Lung (tissue), 11 donors: ENCODE measurements at regions not wholly inside any gene's neighbourhood (a gene's known extent, or its start where the extent isn't known, plus 50 kb on each side); places are given as distances from the start of the nearest gene placed in this dataset.

Experiments used
- ATAC-seq: fragments of 200-7000 bp; cut with Tn5 transposase; one replicate; pipeline ENCODE4 v1.9.1; 2020; ENCODE audit warnings: moderate number of reproducible peaks; ENCODE audit not compliant: insufficient read depth, low FRiP score
- DNase-seq, 3 donors: peaks; one replicate each; pipeline ENCODE4 v3.0.0-alpha.2; 2013 to 2017
- H3K27ac ChIP-seq, 2 donors: one replicate each; pipeline ENCODE4 v1.5.1; 2013; ENCODE audit warnings: mild to moderate bottlenecking in 2 of 2, moderate library complexity in 2 of 2, control low read depth in 1 of 2, inconsistent platforms in 1 of 2, low read depth in 1 of 2, low read length in 1 of 2
- H3K27me3 ChIP-seq, 3 donors: one replicate each; pipeline ENCODE4 v1.5.1; 2013; ENCODE audit warnings: low read length in 2 of 3; ENCODE audit not compliant: control insufficient read depth in 3 of 3, insufficient read depth in 3 of 3
- H3K36me3 ChIP-seq, 4 donors: one replicate each; pipeline ENCODE4 v1.5.1; 2013; ENCODE audit warnings: low read length in 4 of 4, mild to moderate bottlenecking in 1 of 4, moderate library complexity in 1 of 4; ENCODE audit not compliant: control insufficient read depth in 4 of 4, insufficient read depth in 4 of 4
- H3K4me1 ChIP-seq, 5 donors: one replicate each; pipeline ENCODE4 v1.5.1; 2013; ENCODE audit warnings: low read length in 5 of 5, mild to moderate bottlenecking in 2 of 5, moderate library complexity in 1 of 5; ENCODE audit not compliant: control insufficient read depth in 5 of 5, insufficient read depth in 5 of 5
- H3K4me3 ChIP-seq: one replicate; pipeline ENCODE4 v1.5.1; 2013; ENCODE audit warnings: mild to moderate bottlenecking, control low read depth, moderate library complexity
- H3K9ac ChIP-seq, 2 donors: one replicate each; pipeline ENCODE4 v1.5.1; 2013; ENCODE audit warnings: low read length in 2 of 2, control low read depth in 1 of 2; ENCODE audit not compliant: insufficient read depth in 1 of 2
- H3K9me3 ChIP-seq, 4 donors: one replicate each; pipeline ENCODE4 v1.5.1; 2013; ENCODE audit warnings: low read length in 3 of 4, mild to moderate bottlenecking in 1 of 4, moderate library complexity in 1 of 4; ENCODE audit not compliant: control insufficient read depth in 4 of 4, insufficient read depth in 3 of 4
- CTCF ChIP-seq: IDR thresholded peaks from 2 replicates; pipeline ENCODE4 v1.5.1; 2012; ENCODE audit warnings: mild to moderate bottlenecking; ENCODE audit errors: control extremely low read depth, extremely low read depth
- WGBS, 2 donors: extraction: QIAGEN DNeasy Blood & Tissue Kit; methylation state at CpG; one replicate each; pipeline ENCODE4 v1.1.7; 2013; 5-methylcytosine and 5-hydroxymethylcytosine counted together
- donor health status: control.
- donor health status: control.
- donor health status: Bipolar disorder and iron deficiency.
- donor health status: healthy.
- donor health status: DM: yes; HTN: yes; CAD: no.

GRCh38 chr22:46061501-46062231, 84.7 kb upstream of the WNT7B start:
- peaks cover 0 to 8% (median 7%) of the 10 kb centered on the region in 3 donors for H3K27me3 ChIP-seq
- H3K9ac ChIP-seq = no peak overlapping the region
- WGBS, 2 donors = 77 to 82% methylated on average over 60 to 79 of the region's 79 CpGs
- H3K9me3 ChIP-seq = no peaks in the 10 kb centered on the region
- H3K36me3 ChIP-seq = peaks cover 0 to 6% (median 0%) of the 10 kb centered on the region in 4 donors
- TF ChIP-seq CTCF = no peak
- no peak overlapping the region for H3K4me3 ChIP-seq
- H3K27ac ChIP-seq = peak overlapping the region in 1 of 2 donors; percentile 48
- ATAC-seq (no peak), DNase-seq (peak in 1 of 3 donors; percentile 11)
- H3K4me1 ChIP-seq = peaks cover 5 to 39% (median 25%) of the 10 kb centered on the region in 5 donors

DNA sequence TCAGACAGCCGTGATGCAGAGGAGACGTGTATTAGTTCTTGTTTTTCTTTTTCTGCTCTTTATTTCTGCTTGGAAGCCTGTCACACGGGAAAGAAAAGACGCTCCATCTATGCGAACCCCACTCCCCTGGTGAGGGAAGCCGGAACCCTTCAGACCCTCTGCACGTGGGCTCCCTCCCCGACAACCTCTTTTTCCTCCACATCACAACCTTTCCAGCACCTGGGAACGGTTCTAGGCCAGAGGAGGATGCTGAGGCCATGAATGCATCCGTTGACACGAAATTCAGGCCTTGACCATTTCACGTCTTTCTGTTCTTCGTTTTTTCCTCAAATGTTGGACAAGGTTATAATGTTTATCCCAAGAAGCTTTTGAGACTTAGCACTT, 85.3 kb upstream of the WNT7B start:
- ATAC-seq (no peak), DNase-seq (peak in 1 of 3 donors; percentile 5)
- H3K9me3 ChIP-seq = no peaks in the 10 kb centered on the region
- peaks cover 0 to 8% (median 7%) of the 10 kb centered on the region in 3 donors for H3K27me3 ChIP-seq
- peaks cover 0 to 6% (median 0%) of the 10 kb centered on the region in 4 donors for H3K36me3 ChIP-seq
- no peak overlapping the region for H3K9ac ChIP-seq
- TF ChIP-seq CTCF = no peak
- peaks cover 4 to 40% (median 23%) of the 10 kb centered on the region in 5 donors for H3K4me1 ChIP-seq
- 89 to 96% methylated on average over 13 of the region's 13 CpGs for WGBS, 2 donors
- H3K4me3 ChIP-seq = no peak overlapping the region
- peak overlapping the region in 1 of 2 donors; percentile 48 for H3K27ac ChIP-seq

- Histone ChIP-seq H3K27ac (peak overlapping the region in 1 of 2 donors; percentile 93), H3K36me3 (peaks cover 0 to 6% (median 0%) of the 10 kb centered on the region in 4 donors), H3K9me3 (no peaks in the 10 kb centered on the region), H3K27me3 (peaks cover 0 to 8% (median 7%) of the 10 kb centered on the region in 3 donors), H3K4me3 (no peak overlapping the region), H3K9ac (no peak overlapping the region), H3K4me1 (peaks cover 3 to 40% (median 21%) of the 10 kb centered on the region in 5 donors)
- DNase-seq (peak in 1 of 3 donors; percentile 8), ATAC-seq (no peak)
- 80 to 88% methylated on average over 15 of the region's 15 CpGs for WGBS, 2 donors
- no peak for TF ChIP-seq CTCF
Observed at GRCh38 chr22:46062971-46063631, 86.1 kb upstream of the WNT7B start.
